PC-3 (cell line): ENCODE measurements at regions not wholly inside any gene's neighbourhood (a gene's known extent, or its start where the extent isn't known, plus 50 kb on each side); places are given as distances from the start of the nearest gene placed in this dataset.

ENCODE experiments used
- EZH2 ChIP-seq: fragments of 300-600 bp; sonication (generic); IDR thresholded peaks from one replicate; pipeline ENCODE4 v1.6.1; 2017; ENCODE audit warnings: antibody characterized with exemption, mild to moderate bottlenecking, low read length; ENCODE audit not compliant: unreplicated experiment
- EZH2phosphoT487 ChIP-seq: fragments of 300-600 bp; sonication (generic); IDR thresholded peaks from 2 replicates; pipeline ENCODE4 v1.6.1; 2018; ENCODE audit warnings: mild to moderate bottlenecking, antibody characterized with exemption, low read length, borderline replicate concordance
- TF ChIP-seq, protein P1 (sequence below): fragments of 300-600 bp; sonication (generic); conservative IDR thresholded peaks from 2 replicates; pipeline ENCODE4 v1.5.1; 2017; ENCODE audit warnings: antibody characterized with exemption, low read depth, mild to moderate bottlenecking, low read length

DNA sequence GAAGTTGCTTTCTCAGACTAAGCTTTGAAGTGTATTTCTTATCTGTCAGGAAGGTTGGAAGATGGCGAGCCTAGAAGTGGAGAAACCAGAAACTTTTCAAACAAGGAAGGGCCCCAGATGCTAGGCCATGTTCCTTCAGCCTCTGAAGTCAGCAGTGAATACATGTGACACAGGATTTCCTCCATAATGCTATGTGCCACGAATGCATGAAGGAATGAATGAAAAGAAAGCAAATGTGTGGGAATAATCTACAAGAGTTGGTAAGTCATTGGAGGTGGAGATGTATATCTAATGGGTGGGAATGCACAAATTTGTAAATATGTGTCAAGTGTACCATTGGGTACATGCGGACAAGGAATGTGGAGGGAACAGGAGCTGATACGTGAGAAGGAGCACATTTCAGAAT lies 123.2 kb upstream of the PRSS16 start:
- TF ChIP-seq EZH2 (no peak), EZH2phosphoT487 (no peak)
- TF ChIP-seq, protein P1, sequence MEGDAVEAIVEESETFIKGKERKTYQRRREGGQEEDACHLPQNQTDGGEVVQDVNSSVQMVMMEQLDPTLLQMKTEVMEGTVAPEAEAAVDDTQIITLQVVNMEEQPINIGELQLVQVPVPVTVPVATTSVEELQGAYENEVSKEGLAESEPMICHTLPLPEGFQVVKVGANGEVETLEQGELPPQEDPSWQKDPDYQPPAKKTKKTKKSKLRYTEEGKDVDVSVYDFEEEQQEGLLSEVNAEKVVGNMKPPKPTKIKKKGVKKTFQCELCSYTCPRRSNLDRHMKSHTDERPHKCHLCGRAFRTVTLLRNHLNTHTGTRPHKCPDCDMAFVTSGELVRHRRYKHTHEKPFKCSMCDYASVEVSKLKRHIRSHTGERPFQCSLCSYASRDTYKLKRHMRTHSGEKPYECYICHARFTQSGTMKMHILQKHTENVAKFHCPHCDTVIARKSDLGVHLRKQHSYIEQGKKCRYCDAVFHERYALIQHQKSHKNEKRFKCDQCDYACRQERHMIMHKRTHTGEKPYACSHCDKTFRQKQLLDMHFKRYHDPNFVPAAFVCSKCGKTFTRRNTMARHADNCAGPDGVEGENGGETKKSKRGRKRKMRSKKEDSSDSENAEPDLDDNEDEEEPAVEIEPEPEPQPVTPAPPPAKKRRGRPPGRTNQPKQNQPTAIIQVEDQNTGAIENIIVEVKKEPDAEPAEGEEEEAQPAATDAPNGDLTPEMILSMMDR, result no peak
